ENCODE measurements at regions not wholly inside any gene's neighbourhood (a gene's known extent, or its start where the extent isn't known, plus 50 kb on each side); places are given as distances from the start of the nearest gene placed in this dataset.
"Not testable (repeated sequence)": the region's sequence is repeated elsewhere in the genome, so short reads cannot be mapped to it uniquely, and the experiment has no call there.

- DNase-seq: no peak
Observed at GRCh38 chr2:67712484-67712883, 315.4 kb downstream of the ETAA1 start.

- no peak for DNase-seq
Observed at GRCh38 chr2:67713376-67713775, 316.2 kb downstream of the ETAA1 start.

GRCh38 chr2:67716895-67717396, 319.8 kb downstream of the ETAA1 start:
- DNase-seq: no peak

GRCh38 chr2:67717692-67718091, 320.6 kb downstream of the ETAA1 start:
- no peak for DNase-seq

- no peak for DNase-seq
Observed at GRCh38 chr2:67719351-67719750, 322.2 kb downstream of the ETAA1 start.

GRCh38 chr2:67721516-67721915, 324.4 kb downstream of the ETAA1 start:
- no peak for DNase-seq

- no peak for DNase-seq
Observed at GRCh38 chr2:67724261-67724660, 327.1 kb downstream of the ETAA1 start.

GRCh38 chr2:67725731-67726130, 328.6 kb downstream of the ETAA1 start:
- no peak for DNase-seq

- DNase-seq: no peak
Observed at GRCh38 chr2:67726416-67726815, 329.3 kb downstream of the ETAA1 start.

GRCh38 chr2:67727131-67727530, 330.0 kb downstream of the ETAA1 start:
- DNase-seq: no peak

GRCh38 chr2:67727623-67728022, 330.5 kb downstream of the ETAA1 start:
- no peak for DNase-seq

- DNase-seq: no peak
Observed at GRCh38 chr2:67729474-67729873, 332.3 kb downstream of the ETAA1 start.

GRCh38 chr2:67733517-67733916, 329.3 kb downstream of the C1D start:
- DNase-seq: no peak

GRCh38 chr2:67752199-67752598, 310.6 kb downstream of the C1D start:
- no peak for DNase-seq

- no peak for DNase-seq
Observed at GRCh38 chr2:67752969-67753368, 309.8 kb downstream of the C1D start.

- DNase-seq: no peak
Observed at GRCh38 chr2:67755156-67755882, 307.5 kb downstream of the C1D start.

GRCh38 chr2:67760995-67761394, 301.8 kb downstream of the C1D start:
- DNase-seq: no peak

- DNase-seq: no peak
Observed at GRCh38 chr2:67771380-67771779, 291.4 kb downstream of the C1D start.

GRCh38 chr2:67772216-67773170, 290.3 kb downstream of the C1D start:
- DNase-seq: no peak

GRCh38 chr2:67773851-67774250, 289.0 kb downstream of the C1D start:
- DNase-seq: no peak

GRCh38 chr2:67776276-67776675, 286.5 kb downstream of the C1D start:
- no peak for DNase-seq

- DNase-seq: no peak
Observed at GRCh38 chr2:67777010-67777409, 285.8 kb downstream of the C1D start.

GRCh38 chr2:67777836-67778429, 284.9 kb downstream of the C1D start:
- no peak for DNase-seq

GRCh38 chr2:67780841-67781240, 282.0 kb downstream of the C1D start:
- not testable (repeated sequence) for DNase-seq

Measured in NCI-H2171 (cell line).